HG03196 (cell line): ENCODE measurements at regions not wholly inside any gene's neighbourhood (a gene's known extent, or its start where the extent isn't known, plus 50 kb on each side); places are given as distances from the start of the nearest gene placed in this dataset.
"Not testable (repeated sequence)": the region's sequence is repeated elsewhere in the genome, so short reads cannot be mapped to it uniquely, and the experiment has no call there.

Experiments
- ATAC-seq: cut with Tn5 transposase; IDR thresholded peaks from one replicate; pipeline ENCODE4 v1.9.1; 2021; ENCODE audit not compliant: unreplicated experiment

DNA sequence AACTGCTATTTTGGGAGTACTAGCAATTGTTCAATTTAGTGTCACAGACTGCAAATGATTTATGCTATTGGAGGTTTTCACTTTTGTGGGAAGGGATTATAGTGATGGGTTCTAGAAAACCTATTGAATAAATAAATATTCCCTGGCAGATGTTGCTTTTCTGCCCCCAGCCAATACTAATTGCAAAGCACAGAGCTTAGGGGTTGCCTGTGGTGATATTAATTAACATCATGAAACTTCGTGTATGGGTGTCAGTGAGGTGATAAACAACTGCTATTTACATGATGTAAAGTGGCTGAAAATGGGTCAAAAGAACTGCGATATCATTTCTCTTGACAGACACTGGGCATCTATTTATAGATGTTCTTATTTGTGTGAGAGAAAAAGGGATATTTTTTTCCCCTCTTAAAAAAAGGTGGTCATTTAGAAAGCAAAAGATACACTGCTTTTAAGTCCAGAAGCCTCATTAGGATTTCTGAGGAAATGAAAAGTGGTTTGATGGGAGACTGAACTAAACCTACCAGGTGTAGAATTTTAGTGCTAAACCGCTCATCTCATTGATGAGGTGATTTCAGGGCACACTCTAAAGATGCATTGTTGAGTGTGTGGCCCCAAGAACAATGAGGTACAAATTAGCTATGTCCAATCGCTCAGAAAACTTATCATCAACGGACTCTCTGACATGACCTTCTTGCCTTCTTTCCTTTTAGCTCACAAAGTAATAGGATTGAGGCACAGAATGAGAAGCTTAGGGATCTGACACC lies 116.7 kb upstream of the CHST9 start:
- no peak for ATAC-seq

DNA sequence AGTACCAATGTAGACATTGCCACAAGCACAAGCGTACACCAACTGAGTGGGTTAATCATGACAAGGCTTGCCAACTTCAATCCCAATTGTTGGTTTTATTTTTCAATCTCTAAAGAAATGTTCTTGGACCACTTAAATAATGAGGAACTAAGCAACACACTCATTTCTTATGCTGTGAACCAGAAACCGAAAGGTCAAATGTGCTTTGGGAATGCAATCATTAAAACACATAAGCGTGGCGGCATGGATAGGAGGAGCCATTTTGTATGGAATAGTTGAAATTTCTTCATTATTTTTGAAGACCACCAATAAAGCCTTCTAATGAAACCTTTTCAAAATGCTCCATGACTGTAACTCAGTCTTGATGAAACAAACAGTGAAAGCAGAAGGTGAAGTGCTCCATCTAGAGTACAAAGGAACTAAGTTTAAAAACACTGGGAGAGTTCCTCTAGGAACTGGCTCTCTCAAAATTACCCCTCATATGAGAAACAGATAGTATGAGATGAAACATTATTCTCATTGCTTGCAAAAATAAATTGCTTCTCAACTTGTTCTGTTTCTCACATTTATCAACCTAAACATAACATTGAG lies 113.2 kb upstream of the CHST9 start:
- ATAC-seq = no peak

- not testable (repeated sequence) for ATAC-seq
Measured at GRCh38 chr18:27285973-27286562, 101.0 kb upstream of the CHST9 start.

GRCh38 chr18:27278131-27278530 lies 93.0 kb upstream of the CHST9 start:
- ATAC-seq = no peak

- ATAC-seq = no peak
Measured at GRCh38 chr18:27277554-27277953, 92.4 kb upstream of the CHST9 start.

DNA sequence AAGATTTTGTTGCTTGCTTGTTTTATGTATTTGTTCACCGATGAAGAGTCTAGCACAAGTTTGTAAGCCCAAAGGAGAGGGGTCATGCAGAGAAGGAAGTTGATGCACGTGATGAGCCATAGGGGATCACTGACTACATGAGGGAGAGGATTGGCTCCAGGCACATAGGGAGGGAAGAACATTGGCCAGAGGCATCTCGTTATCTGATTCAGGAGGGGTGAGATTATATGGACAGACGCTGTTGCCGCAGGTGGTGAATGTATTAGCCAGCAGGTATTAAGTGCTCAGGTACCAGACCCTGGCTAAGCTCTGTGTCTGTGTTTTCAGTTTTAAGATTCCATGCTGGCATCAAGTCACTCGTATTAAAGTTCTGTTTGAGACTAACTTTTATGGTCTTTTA lies 91.8 kb upstream of the CHST9 start:
- ATAC-seq = no peak

GRCh38 chr18:27276479-27276878 lies 91.4 kb upstream of the CHST9 start:
- ATAC-seq = no peak

DNA sequence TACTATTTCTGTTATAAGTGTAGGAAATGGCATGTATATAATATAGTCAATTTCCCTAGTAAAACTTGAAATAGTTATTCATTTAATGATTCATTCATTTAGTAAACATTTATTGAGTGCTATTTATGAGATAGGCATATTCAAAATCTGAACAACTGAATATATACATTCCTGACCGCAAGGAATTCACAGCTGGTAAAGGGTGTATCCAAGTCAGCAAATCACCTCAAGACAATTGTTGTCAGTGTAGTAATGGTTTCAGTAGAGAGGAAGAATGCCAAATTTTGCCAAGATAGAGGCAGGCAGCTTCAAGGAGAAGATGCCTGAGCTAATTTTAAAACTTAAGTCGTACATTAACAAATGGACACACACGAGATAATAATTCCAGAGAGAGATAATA lies 89.8 kb upstream of the CHST9 start:
- no peak for ATAC-seq

DNA sequence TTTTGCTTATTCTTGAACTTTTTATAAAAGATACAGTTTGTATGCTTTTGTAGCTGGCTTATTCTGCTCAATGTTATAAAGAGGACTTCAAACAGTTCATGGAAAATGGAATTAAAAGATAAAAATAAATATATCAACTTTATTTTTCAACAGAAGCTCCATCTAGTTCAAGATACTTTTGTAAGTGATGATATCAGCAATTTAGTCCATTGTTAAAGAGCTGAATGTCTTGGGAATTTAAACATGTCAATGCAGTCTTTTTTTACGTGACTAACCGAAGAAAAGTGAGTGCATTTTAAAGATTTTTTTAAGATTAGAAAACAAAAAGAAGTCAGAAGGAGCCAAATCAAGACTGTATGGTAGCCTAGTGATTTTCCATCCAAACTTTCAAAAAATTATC lies 85.4 kb upstream of the CHST9 start:
- no peak for ATAC-seq

DNA sequence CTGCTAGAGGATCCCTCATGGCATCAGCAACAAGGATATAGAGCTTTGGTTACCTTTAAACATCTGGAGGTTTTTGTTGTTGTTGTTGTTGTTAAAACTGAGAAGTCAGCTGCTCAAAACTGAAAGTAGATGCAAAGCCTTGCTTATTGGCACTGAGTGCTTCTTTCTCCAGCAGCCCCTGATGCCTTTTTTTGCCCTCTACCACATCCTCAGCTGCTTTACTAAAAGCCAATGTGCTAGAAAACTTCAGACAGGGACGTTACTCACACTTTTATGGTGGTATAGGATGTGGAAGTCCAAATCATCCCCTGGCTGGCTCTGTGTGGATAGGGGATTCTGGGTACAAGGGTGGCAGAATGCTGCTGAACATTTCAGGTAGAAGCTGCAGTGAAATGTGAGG lies 78.3 kb upstream of the CHST9 start:
- ATAC-seq = no peak

DNA sequence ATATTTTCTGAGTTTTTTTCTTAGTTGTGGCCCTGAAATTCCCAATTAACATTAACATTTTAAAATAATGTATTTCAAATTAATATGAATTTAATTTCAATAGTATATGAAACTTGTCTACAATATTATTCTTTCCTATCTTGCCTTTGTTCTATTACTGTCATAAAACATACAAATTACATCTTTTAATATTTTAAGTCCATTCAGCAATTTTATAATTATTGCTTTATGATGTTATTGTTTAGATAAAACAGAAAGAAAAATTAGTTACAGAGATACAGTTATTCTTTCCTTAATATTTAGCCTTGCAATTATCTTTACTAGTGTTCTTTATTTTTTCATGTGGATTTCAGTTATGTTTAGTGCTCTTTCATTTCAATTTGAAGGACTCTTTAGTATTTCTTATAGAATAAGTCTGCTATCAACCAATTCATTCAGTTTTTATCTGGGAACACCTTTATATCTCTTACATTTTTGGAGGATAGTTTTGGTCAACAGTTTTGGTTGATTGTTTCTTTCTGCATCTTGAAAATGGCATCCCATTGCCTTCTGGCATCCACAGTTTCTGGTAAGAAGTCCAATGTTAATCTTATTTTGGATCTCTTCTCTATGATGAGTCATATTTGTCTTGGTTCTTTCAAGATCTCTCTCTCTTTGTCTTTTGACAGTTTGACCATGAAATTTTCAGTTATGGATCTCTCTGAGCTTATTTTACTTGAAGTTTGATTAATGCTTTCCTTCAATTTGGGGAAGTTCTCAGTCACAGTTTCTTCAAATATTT lies 76.9 kb upstream of the CHST9 start:
- no peak for ATAC-seq

DNA sequence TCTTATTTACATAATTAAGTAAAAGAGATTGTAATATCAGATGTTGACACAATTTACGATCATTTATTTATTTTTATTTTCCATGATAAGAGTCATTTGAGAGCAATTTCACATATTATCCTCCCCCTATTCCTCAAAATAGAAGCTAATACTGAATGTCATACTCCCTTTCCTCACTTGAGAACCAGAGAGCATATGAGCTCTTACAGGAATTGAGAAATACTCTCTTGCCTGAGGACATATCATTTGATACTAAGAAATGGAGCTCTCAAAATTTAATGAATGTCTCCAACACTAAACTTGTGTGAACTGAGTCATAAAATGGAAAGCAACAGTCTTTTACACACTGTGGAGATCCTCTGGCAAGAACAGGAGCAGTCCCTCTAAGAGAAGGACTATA lies 68.5 kb upstream of the CHST9 start:
- ATAC-seq = no peak

DNA sequence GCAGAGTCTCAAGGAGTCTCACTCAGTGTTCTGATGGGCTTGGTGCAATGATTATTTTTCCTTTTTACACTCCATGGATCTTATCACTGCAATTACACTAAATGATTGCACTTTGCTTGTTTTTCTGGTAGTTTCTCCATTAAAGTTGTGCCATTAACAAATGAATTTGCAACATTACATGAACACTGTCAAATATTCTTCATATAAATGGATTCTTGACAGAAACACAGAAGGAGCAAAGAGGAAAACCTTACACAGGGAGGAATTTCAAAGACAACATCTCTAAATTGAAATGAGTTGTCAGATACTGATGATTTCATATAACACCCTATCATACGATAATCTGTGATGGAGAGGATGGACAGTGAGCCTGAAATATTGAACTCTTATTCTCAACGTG lies 65.4 kb upstream of the CHST9 start:
- ATAC-seq = no peak

DNA sequence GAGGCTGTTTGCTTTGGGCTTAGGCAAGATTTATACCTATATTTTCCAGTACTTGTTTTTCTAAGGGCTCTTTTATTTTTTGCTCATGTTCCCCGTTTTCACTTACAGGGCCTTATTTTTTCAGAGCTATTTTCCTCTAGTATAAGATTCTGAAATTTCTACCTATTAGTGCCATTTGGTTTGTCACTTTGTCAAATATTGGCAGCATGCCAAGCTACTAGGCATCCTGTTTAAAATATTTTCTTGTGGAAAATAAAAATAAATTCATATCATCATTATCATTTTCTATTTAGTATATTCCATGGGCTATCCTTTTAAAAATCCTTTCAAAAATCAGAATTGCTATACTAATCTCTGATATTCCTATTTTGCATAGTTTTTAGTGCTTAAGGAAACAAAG lies 64.8 kb upstream of the CHST9 start:
- ATAC-seq = no peak

DNA sequence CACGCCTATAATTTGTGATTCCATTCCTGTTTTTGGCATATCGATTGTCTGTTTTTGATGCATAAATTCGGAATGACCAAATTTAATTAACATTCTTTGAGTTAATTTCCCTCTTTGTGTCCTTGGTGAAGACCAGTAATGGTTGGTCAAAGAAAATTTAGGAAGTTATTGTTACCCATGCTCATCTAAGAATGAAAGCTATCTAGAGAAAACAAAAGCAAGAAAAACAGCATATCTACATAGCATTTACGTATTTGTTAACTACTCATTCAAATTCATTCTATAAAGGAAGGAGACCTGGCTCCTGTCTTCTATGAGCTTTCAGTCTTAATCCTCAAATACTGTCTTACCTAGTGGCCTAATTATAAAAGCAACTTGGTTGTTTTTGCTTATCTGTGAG lies 59.2 kb upstream of the CHST9 start:
- no peak for ATAC-seq

DNA sequence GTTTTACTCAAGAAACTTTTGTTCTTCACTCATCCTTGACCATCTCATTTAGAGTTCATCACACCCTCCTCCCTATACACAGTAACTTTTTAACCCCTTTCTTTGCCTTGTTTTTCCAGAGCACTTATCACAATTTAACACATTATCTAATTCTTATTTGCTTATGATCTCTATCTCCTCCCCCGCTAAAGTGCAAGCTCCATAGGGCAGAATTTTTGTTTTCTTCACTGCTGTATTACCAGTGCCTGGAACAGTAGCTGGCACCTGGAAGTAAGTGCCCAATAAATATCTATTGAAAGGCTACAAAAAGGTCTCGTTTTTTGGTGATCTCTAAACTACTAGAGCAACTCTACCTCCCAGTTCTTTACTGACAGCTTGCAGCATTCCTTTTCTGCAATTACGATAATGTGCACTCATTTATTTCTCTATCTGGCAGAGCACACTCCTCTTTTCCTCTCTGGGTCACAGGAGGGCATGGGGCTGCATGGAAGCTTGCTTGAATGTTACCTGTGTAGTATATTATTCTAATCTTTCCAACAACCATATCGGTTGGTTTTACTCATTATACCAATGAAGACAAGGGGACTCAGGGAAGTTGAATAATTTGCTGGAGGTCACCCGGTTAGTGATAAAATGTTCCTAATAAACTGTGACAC lies 57.4 kb upstream of the CHST9 start:
- ATAC-seq = no peak

DNA sequence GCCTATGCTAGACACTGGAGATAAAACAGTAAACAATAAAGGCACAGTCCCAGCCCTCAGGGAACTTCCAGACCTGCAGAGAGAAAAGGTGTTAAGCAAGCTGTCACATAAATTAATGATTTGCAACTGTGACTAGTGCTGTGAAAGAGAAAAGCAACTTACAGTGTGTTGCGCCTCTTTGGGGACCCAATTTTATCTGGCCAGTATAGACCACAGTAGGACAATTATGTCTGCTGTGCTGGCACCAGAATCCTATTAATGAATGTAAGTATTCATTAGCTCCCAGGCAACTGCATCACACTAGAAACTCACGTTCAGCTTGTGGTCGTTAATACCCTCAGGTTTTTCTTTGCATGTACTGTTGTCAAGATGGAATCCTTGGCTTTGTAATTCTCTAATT lies 55.3 kb upstream of the CHST9 start:
- no peak for ATAC-seq

DNA sequence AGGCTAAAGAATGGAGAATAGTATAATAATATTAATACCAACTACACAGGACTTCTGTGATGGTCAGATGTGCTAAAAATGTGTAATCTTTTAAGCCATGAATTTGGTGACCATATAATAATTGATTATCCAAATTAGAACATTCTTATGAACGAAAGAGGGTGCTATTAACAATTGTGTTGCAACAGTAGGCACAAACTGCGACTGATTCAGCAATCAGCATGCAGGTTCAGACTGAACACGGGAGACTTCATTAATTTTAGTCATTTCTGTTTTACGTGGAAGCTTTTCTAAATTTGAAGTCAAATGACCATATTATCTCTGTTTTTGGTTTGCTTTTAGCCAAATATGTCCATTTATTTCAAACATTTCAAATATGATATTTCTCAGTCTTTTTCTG lies 54.6 kb upstream of the CHST9 start:
- no peak for ATAC-seq

DNA sequence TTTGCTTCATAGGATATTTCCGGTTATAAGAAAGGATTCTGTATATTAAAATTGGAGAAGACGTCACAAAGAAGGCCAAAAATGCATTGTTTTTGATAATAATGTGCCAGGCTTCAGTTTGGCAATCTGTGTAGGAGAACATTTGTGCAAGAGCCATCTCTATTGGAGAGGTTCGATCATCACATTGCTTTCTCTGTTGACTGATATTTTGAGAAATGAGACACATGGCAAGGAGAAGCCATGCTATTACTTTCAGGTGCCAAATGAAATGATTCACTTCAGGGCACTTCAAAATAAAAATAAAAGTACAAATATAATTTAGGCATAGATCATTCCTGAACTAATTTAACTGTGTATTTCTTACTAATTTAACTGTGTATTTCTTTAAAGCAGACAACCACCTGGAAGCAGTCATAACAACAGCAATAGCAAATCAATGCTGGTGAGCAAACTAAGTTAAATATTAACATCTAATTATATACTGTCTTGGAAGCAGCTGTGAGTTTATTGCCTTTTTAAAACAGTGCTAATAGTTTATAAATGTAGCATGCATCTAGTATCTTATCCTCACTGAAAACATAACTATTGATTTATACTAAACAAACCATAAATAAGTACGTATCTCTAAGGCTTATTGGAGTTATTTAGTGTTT lies 50.2 kb upstream of the CHST9 start:
- ATAC-seq = no peak
